CD4-positive, alpha-beta T cell treated with Interleukin-12 subunit alpha and Interleukin-12 subunit beta, for 1 hour (primary cell): ENCODE measurements at regions not wholly inside any gene's neighbourhood (a gene's known extent, or its start where the extent isn't known, plus 50 kb on each side); places are given as distances from the start of the nearest gene placed in this dataset.
"Not testable (repeated sequence)": the region's sequence is repeated elsewhere in the genome, so short reads cannot be mapped to it uniquely, and the experiment has no call there.

Experiments
- DNase-seq: peaks from one replicate; pipeline ENCODE4 v3.0.0-alpha.2; 2020

DNA sequence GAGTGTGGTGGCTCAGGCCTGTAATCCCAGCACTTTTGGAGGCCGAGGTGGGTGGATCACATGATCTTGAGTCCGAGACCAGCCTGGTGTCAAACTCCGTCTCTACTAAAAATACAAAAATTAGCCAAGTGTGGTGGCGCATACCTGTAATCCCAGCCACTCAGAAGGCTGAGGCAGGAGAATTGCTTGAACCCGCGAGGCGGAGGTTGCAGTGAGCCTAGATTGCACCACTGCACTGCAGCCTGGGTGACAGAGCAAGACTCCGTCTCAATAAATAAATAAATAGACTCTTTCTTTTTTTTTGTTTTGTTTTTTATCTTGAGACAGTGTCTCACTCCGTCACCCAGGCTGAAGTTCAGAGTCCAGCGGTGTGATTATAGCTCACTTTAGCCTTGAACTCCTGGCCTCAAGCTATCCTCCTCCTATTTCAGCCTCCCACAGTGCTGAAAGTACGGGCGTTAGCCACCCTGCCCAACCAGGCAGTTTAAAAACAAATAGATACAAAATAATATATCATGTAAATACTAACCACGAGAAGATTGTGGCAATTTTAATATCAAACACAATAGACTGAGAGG is 1158.0 kb upstream of the TMEFF2 start:
- not testable (repeated sequence) for DNase-seq

- no peak for DNase-seq
These were observed 1155.8 kb upstream of the TMEFF2 start for GRCh38 chr2:193350509-193350908.

GRCh38 chr2:193349642-193350041 is 1154.9 kb upstream of the TMEFF2 start:
- no peak for DNase-seq

DNA sequence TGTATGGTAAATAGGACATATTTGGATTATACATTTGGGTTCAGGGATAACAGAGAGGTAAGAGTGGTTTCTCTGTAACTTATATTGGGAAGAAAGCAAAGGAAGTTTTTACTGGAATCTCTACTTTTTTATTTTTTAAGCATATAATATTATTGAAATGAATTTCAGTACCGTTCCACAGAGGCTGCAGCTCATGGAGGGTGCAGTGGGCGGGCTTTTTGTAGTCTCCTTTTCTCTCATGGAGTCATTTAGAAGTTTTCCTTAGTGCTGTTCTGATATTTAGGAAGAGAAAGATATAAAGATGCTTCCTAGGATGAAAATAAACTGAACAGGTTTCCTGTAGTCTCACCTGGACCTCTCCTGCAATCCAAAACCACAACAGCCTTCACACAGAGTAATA is 1153.3 kb upstream of the TMEFF2 start:
- DNase-seq: no peak

- no peak for DNase-seq
These were observed 1142.0 kb upstream of the TMEFF2 start for GRCh38 chr2:193336781-193337180.

DNA sequence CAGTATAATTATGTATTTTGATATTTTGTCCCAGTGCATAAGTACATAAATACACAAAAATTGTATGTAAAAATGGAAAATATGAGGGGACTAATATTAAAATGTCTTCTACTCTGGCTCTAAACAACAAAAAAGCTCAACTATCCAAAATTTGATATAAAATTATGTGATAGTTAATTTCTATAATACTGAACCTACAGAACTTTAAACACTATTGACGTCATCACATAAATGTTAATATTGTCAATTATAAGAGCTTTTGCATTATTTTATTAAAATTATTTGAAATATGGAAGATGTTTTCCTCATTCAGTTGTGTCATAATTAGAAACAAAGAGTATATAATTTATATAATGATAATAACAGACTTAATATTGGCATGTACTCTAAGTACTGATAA is 1139.7 kb upstream of the TMEFF2 start:
- DNase-seq: no peak

GRCh38 chr2:193333539-193333938 is 1138.8 kb upstream of the TMEFF2 start:
- no peak for DNase-seq

DNA sequence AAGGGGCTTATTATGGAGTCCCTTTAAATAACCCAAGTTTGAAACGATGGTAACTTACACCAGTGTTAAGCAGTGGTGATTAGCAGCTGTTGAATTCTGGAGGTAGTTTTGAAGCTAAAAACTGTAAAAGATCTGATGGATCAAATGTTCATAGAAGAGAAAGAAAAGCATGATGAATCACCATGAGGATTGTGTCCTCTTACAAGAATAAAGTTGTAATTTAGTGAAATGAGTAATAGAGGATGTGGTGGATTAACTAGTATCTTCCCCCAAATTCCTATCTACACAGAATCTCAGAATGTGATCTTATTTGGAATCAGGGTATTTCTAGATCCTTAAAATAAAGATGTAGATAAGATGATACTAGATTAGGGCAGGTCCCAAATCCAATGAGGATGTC is 1138.2 kb upstream of the TMEFF2 start:
- no peak for DNase-seq

GRCh38 chr2:193331676-193332075 is 1136.9 kb upstream of the TMEFF2 start:
- DNase-seq: no peak

DNA sequence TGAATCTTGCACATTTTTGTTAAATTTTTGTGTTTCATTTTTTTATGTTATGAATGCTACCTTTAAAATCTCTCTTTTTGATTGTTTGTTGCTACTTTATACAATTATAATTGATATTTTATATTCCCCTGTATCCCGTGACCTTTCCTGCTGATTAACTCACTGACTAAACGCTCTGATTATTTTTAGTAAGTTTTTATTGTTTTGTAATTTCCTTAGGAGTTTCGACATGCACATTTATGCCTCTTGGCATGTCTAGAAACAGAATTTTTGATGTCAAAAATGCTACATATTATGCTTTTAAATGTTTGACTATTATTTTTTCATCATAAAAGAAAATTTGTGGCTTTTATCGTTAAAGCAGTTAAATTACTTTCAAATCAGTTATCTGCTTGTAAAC is 1131.6 kb upstream of the TMEFF2 start:
- no peak for DNase-seq

GRCh38 chr2:193315428-193316091 is 1120.8 kb upstream of the TMEFF2 start:
- no peak for DNase-seq

- DNase-seq: no peak
These were observed 1108.7 kb upstream of the TMEFF2 start for GRCh38 chr2:193303464-193303863.

GRCh38 chr2:193294371-193294770 is 1099.6 kb upstream of the TMEFF2 start:
- no peak for DNase-seq

DNA sequence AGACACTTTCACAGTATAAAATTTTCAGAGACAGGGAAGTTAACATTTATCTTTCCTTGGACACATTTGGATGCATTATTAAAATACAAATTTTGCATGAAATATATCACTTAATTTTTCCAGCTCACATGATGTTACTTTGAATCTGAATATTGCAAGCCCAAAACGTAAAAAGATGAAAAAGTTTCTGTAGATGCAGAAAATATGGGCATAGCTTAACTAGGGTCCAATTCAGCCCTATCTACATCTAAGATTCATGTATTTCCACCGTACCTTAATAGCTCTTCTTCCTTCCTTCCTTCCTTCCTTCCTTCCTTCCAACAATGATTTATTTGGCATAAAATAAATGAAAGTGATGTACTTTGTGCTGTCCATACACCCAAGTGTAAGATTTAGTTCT is 1084.6 kb upstream of the TMEFF2 start:
- DNase-seq: no peak

- DNase-seq: no peak
These were observed 1082.3 kb upstream of the TMEFF2 start for GRCh38 chr2:193276988-193277387.

DNA sequence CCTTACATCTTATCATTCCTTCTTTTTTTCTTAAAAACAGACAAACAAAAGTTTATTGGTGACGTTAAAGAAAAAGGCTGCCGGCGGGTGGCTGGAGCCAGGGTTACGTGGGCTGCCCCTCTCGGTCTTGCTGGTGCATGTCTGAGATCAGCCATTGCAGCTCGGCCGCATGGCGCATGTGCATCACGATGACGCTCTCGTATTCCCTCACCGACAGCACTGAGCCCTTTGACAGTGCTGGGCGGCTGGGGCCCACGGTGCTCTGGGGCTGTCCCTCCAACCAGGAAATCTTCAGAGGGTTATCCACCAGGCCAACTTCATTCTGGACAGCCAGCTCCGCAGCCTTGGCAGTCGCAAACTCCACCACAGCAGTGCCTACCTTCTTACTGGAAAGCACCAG is 1081.8 kb upstream of the TMEFF2 start:
- no peak for DNase-seq

GRCh38 chr2:193276069-193276468 is 1081.3 kb upstream of the TMEFF2 start:
- no peak for DNase-seq

DNA sequence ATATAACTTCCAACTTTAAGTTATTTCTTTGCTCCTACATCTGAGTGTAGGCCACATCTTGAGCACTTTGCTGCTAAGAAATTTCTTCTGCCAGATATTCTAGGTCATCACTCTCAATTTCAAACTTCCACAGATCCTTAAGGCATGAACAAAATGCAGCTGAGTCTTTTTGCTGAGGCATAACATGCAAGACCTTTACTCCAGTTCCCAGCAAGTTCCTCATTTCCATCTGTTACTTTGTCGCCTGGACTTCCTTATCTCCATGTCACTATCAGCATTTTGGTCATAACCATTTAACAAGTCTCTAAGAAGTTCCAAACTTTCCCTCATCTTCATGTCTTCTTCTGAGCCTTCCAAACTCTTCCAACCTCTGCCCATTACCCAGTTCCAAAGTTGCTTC is 1077.3 kb upstream of the TMEFF2 start:
- DNase-seq: no peak

DNA sequence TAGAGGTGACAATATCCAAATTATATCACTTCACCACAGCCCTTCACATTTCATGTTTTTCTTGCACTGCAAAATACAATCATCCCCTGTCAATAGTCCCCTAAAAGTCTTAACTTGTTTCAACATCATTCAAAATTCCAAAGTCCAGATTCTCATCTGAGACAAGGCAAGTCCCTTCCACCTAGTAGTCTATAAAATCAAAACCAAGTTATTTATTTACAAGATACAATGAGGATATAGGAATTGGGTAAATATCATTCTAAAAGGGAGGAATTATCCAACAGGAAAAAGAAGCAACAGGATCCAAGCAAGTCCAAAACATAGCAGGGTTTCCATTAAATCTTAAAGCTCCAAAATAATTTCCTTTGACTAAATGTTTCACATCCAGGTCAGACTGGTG is 1076.1 kb upstream of the TMEFF2 start:
- DNase-seq: no peak

- no peak for DNase-seq
These were observed 1072.8 kb upstream of the TMEFF2 start for GRCh38 chr2:193267496-193268002.

DNA sequence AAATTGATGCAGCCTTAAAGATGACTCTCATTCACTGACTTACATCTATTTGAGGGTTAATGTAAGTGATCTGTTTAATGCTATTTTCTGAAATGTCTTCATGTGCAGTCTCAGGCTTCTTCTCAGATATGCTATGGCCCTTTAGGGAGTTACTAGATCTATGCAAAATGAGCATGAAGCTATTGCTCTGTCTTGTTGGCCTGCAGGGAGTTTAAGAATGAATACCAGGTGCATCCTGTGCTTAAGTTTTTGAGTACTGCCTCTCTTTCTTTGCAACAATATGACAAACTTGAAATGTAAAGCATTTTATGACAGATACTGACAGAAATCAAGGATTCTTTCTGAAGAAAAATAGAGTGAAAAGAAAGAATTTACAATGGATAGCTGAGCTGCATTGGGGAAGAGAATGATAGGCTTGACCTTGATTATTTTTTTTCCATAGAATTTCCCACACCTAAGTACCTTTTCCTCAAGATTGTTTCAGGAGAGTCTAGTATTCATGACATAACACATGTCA is 1058.3 kb upstream of the TMEFF2 start:
- no peak for DNase-seq

GRCh38 chr2:193251909-193252308 is 1057.2 kb upstream of the TMEFF2 start:
- DNase-seq: no peak

DNA sequence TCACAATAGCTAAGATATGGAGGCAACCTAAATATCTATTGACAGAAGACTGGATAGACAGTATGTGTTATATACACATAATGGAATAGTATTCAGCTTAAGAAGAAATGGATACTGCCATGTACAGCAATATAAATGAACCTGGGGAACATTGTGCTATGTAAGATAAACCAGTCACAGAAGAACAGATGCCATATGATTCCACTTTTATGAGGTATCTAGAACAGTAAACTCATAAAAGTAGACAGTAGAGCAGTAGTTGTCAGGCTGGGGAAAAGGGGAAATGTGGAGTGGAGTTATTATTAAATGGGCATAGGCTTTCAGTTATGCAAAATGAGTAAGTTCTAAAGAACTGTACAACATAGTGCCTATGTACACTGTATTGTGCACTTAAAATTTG is 1055.7 kb upstream of the TMEFF2 start:
- DNase-seq: no peak

DNA sequence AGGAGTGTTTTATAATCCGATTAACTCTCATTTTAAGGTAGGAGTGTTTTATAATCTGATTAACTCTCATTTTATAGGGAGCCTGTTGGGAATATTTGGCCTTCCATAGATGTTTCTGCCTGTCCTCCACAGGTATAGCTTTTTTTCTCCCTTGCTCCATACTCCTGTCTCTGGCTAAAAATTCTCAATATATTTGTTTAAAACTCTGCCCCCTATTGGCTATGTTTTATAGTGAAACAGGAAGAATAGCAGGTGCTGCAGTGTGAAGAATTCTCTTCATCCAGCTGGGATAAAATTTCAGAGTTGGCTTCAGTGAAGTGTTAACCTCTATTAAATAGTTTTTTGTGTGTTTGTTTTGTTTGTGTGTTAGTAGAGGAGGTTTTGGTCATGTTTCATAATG is 1046.0 kb upstream of the TMEFF2 start:
- no peak for DNase-seq

DNA sequence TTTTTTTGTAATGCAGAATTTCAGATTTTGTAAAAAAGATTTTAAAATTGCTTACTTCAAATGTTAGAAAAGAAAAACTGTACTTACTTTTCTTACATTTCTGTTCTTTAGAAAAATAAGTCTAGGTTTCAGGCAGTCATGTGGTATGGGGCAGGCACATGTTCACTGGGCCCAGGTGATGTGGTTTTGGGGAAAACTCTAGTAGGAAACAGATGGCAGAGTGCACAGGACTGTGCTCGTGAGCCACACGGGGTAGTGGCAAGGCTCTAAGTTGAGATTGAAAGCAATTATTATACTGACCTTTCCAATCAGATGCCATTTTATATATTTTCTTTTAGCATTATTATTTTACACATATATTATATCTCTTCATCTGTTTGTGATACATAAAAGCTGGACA is 1036.9 kb upstream of the TMEFF2 start:
- no peak for DNase-seq
